GM21423 (cell line): ENCODE measurements at regions not wholly inside any gene's neighbourhood (a gene's known extent, or its start where the extent isn't known, plus 50 kb on each side); places are given as distances from the start of the nearest gene placed in this dataset.

Source experiments
- ATAC-seq: cut with Tn5 transposase; IDR thresholded peaks from one replicate; pipeline ENCODE4 v1.9.1; 2021; ENCODE audit warnings: mild to moderate bottlenecking, moderate library complexity; ENCODE audit not compliant: unreplicated experiment

DNA sequence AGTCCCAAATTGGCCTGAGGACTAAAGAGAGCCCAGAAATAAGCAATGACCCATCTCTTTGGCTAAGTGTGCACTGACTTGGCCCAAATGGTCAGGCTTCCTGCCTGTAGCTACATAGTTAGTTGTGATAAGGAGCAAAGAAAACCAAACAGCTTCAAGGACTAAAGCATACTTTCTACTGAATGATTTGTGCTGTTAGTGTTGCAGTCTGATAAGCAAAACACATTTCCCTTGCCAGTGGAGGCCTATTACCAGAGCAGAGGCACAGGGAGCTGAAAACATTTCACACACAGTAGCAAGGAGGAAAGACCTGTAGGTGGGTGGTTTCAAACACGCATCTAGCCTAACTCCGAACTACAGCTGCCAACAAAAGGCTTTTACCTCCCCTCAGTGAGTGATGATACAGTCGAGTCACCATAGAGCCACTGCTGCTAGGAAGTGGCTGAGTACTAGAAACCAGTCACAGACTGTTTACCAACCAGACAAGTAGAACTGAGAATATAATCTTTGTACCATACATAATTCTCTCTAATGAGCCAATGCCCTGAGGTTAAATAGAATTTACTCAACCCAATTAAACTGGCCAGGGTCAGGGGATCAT is 222.3 kb upstream of the THBS1 start:
- no peak for ATAC-seq

DNA sequence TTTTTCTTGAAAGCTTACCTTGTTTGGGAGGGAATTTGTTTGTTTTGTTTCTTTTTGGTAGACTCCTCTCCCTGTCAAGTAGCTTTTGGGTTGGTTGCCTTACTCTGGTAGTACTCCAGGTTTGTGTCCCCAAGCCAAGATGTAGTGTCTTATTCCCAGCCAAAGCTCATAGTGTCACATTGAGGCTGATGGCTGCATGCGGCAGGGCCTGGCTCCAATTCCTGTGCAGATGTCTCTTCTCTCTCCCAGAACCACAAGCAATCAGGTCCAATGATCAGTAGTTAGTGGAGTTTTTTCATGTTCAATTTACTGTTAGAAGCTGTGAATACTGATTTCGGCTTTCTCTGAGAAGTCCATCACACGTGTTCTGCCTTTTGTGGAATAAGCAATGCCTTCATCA is 221.1 kb upstream of the THBS1 start:
- no peak for ATAC-seq

DNA sequence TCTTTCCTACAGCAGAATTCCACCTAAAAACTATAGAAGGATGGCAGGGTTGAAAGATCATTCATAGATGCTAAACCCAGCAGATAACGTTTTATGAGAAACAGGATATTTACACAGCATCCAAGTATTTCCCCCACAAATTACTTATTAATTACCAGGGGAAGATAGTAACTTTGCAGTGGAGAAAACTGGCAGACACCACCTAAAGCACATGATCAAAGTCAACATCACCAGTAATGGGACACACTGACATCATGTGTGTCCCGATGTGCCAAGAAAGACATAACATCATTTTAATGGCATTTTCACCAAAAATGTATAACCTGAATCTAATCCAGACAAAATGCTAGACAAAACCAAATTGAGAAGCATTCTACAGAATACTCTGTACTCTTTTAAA is 220.4 kb upstream of the THBS1 start:
- ATAC-seq: no peak

DNA sequence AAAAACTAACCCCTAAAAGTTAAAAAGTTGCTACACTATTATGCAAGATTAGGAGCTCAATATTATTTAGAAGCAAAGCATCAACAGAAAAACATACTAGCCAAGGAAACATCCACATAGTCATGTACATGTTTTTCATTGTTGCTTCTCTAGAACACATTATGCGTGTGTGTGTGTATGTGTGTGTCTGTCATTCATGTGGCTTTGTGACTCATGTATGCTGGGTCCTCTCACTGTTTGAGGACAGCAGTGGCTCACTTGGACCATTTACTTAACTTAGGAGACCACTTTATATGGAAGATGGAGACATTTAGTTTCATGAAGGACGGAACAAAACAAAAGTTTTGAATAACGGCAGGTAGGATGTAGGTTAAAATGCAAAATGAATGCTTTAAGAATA is 219.4 kb upstream of the THBS1 start:
- no peak for ATAC-seq

DNA sequence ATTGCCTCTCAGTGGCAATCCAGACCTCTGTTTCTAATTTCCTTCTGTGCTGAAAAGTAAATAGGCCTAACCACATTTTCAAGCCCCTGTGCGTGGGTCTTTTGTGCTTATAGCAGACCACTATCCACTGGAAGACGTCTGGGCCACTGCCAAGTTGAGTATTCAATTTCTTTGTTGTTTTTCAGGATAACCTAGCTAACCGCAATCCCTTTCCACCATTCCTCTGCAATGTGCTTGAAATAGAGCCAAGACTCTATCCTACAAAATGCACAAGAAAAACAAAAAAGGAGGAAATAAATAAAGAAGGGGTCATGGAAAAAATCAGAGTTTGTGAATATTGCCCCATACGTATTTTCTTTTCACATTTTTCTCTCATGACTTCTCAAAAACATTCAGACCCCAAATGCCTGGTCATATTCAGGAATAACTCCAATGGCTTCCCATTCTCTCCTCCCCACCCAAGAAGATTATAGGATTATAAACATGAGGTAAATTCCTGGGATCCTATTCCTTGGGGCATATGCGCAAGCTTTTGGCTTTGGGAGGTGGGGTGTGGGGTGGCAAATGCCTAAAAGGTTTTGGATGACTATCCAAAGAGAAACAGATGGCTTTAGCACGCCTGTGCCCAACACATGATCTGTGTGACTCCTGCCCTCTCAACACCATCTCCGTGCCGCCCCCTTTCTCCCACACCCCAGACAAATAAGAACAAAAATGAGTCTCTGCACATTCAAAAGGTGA is 217.9 kb upstream of the THBS1 start:
- no peak for ATAC-seq

DNA sequence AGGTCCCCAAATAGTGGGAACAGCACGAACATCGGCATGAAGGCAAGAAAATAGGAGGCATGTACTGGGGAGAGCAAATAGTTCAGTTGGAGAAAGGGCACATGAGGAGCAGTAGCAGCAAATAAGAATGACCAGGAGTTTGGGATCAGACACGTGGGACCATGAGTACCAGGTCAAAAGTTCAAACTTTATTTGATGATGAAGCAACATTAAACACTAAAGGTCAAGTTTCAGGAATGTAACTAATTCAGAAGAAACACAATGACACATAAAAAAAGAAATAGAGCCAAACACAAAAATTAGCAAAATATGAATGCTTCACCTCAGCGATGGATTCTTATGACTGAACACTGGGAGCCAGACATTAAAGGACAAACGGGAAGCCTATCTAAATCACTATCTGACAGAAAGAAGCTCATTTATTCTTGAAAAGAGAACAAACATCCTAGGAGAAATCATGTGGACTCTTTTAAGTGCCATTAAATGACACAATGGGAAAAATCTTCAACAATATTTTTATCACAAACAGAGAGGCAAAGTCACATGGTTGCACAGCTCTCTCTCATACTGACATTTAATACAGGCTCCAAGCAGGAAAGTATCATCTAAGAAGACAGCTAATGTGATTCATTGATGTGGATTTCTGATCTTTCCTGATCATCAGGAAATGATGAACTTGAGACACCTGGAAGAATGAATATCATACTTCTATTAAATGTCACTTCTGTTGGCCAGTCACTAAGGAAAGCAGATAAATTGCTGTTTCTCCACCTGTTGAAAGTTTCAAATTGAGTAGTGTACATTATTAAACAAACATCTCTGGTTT is 216.9 kb upstream of the THBS1 start:
- no peak for ATAC-seq

DNA sequence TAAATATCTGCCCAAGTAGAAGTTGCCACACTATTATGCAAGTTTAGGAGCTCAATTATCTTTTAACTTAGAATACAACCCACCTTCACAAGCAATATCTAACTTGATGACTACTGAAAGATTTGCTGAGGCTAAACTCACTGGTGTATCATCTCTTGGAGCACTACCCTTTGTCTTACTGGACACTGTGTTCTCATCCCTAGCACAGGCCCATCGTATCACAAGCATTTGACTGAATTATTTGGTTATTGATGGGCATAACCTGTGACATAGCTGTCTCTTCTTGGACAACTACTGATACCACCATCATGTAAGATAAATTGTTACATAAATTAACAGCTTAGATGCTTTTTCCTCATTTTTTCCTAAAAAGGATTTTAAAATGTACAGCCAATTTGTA is 216.2 kb upstream of the THBS1 start:
- ATAC-seq: no peak

DNA sequence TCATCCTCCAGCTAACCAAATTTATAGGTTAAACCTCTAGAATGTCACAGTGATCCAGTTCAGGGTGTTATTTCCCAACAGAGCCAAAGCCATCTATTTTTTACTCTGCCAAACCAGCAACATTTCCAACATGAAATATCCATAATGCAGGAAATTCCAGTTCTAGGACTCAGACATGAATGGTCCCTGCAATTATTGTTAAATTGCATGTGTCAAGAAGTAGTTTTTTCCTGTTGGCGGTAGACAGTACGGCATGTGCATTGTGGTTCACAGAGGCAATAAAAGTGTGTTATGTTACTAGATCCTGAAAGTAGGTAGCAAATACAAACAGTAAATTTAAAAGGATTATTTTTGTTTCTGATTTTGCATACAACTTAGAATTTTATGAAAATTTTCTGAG is 215.7 kb upstream of the THBS1 start:
- no peak for ATAC-seq

DNA sequence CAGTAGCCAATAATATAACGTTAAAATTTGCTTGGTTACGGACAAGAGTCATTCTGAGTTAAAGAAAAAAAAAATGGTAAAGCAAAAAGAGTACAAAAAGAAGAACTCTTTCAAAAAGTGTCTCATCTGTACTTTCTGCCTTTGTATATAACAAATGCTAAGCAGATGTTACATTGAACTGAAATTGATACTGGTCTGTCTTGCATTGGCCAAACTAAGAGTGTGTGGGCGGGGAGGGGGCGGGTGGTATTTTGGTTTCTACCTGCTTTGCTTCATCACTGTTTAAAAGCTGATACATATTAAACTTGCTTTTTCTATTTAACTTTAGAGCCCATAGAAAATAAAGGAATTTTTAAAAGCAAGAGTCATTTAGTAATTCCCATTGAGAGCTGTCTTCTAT is 215.0 kb upstream of the THBS1 start:
- no peak for ATAC-seq

DNA sequence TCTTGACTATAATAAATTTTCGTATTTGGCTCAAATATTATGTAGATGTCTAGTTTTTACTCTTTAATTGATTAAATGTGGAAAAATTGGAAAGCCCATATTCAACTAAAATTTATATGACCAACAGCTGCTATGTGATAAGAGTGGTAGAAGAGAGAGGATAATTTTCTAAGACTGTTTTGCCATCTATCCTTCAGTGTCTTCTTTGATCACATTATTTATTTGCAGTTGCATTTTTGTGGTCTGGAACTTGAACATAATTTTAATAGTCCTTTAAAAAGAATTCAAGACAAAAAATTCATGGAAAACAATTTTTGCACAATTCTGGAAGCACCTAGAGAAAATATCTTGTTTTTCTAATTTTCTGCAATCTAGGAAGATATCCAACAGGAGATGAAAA is 213.3 kb upstream of the THBS1 start:
- no peak for ATAC-seq

DNA sequence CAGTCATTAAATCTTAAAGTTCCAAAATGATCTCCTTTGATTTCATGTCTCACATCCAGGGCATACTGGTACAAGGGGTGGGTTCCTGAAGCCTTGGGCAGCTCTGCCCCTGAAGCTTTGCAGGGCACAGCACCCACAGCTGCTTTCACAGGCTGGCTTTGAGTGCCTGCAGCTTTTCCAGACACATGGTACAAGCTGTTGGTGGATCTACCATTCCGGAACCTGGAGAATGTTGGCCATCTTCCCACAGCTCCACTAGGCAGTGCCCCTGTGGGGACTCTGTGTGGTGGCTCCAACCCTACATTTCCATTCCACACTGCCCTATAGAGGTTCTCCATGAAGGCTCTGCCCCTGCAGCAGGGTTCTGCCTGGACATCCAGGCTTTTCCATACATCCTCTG is 211.1 kb upstream of the THBS1 start:
- no peak for ATAC-seq

DNA sequence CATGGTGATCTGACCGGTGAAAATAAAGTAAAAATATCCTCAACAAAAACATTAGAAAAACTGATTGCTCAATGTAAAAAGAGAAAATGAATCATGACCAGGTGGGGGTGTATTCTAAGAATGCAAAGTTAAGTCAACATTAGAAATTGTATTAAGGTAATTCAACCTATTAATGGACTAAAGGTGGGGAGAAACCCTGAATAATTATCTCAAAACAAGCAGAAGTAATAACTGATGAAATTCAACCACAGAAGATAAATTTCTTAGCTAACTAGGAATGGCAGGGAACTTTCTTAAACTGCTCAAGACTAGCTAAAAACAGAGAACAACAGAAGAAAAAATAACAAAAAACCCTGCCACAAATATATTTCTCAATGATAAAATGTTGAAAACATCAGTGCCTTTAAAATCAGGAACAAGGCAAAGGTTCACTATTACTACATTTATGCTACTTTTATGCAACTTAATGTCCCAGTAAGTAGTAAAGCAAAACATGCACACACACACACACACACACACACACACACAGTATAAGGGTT is 204.4 kb upstream of the THBS1 start:
- no peak for ATAC-seq

DNA sequence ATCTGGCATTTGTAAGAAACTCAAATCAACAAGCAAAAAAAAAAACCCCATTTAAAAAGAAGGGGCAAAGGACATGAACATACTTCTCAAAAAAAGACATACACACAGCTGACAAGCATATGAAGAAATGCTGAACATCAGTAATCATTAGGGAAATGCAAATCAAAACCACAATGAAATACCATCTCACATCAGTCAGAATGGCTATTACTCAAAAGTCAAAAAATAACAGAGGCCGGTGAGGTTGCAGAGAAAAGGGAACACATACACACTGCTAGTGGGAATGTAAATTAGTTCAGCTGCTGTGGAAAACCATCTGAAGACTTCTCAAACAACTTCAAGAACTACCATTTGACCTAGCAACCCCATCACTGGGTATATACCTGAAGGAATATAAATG is 199.4 kb upstream of the THBS1 start:
- ATAC-seq: peak; percentile 55

DNA sequence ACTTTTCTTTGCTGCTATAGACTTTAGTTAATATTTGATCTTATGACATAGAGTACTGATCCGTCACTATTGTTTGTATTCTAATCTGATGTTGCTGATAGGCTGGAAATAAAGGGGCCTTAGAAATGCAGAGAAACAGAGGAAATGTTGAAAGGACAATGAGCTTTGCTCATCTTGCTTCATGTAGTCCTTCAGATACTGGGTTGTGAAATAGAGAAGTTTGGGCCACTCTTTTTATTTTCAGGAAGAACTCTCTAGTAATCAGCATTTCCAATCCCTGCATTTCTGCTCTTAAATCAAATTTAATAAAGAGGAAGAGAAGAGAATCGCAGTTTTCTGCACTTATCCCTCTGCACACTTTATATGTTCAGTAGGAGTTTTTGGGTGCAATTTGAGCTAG is 192.8 kb upstream of the THBS1 start:
- ATAC-seq: no peak

DNA sequence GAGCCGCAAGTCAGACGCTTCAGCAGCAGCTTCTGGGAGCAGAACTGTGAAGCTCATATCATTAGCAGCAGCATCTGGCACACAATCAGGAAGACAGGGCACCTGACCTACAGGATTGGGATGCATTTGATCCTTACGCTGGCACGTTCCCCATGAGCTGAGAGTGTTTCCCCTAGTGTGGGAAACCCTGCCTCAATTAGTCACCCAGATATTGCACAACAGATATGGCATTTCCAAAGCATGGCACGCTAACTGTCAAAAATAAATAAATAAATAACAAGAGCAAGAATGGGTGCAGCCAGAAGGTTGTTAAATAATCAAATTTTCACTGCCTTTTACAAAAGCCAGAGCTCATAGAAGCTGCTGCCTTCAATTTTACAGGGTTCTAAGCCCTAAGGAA is 189.6 kb upstream of the THBS1 start:
- ATAC-seq: no peak

DNA sequence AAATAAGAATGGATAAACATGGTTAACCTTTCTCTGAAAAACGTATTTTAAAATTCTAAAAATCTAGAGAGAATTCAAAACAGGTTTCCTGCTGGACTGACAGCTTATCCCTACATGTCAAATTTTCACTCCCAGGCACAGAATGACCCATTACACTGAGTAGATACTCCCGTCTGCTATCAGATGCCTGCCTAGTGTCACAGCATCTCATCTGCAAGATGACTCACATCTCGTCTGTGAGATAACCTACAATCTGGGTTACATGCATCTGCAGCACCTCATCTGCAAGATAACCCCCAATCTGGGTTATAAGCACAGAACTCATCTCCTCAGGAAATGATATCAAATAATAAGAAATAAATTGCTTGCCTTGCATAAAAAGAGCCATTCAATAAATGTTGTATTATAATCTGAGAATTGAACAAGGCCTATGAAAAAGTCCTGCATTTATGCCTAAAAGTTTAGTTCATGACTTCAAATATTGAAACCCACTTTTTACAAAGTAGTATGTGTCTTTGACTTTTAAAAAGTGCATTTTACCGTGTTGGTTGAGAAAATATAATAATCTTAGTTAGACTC is 188.3 kb upstream of the THBS1 start:
- no peak for ATAC-seq

DNA sequence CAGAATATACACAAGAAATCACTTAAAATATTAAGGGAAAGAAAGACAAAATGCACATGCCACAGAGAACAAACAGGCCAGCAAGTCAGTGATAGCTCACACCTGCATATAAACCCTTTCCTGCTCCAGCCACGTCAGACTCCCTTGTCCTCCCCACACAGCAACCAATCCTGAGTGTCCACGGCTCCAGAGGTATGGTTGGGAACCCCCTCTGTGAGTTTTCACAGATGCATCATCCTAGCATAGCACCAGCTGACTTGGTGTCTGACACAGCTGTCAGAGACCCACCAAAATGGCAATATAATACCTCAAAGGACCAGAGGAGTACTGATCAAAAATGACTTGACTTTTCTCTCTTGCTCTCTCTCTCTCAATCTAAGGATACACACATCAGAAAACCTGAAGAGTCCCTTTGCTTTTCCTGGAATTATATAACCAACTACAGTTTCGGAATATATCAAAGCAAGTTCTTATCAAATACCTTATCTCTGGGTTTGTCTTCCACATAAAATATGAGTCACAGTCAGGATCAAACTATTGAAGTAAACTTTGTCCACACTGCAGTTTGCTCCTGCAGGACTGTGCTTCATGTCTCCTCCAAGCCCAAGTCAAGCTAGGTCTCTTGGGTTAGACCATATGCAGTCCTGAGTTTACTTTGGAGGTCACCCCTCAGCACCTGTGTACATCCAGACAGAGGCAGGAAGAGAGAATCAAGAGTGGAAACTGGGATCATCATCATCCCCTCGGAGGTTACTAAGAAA is 187.1 kb upstream of the THBS1 start:
- ATAC-seq: no peak

DNA sequence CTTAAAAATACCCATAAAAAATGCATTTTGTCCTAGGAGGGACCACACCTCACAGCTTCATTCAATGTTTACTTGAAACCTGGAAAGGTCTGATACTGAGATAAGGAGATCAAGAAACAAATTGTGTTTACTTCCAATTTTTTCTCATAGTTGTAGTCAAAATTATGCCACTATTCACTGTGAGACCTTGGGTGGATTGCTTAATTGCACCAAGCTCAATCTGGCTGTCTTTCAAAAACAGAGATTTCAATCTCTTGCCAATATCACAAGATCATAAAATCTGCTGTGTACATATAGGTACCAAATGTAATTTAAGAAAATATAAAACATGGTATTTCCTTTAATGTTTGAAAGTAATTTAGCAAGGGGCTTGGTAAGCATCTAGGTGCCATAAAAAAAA is 186.4 kb upstream of the THBS1 start:
- ATAC-seq: no peak

DNA sequence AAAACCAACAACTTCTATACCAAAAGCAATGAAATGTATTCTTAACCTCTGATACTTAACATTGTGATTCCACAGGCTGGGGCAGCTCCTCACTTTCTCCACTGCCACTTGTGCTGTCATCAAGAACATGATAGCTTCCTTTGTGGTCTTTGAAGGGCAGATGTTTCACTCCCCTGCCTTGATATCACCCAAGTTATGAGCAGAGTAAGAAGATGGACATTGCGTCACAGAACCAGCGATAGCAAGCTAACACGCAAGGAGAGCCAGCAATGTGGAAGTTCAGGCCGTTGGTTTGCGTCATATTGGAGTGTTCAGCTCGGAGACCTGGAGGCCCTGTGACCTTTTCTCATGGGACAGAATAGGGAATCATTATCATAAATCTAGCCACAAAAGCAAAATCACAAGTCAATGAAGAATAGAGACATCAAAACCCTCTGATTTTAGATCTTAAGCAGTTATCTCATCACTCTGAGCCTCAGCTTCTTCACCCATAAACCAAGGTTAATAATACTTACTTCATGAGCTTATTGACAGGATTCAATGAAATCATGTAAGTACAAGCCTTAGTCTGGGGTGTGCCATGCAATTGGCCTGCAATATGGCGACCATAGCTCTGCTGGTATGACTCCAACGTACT is 183.8 kb upstream of the THBS1 start:
- ATAC-seq: no peak

DNA sequence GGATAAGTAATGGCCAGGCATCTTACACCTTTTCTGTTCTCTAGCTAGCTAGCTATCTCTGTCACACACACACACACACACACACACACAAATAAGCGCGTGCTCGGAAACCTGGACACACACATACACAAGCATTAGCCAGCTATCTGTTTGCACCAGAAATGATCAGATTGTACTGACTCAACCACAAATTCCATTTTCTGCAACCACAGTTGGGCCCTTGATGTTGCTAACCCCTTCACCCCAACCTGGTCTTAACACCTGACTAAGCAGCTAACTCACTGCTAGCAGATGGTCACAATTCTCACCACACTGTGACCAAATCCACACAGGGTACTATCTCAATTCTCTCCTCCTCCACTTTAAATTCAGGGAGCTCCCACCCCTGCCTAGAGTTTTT is 183.0 kb upstream of the THBS1 start:
- ATAC-seq: no peak
